Right lobe of liver (tissue), 6 donors: ENCODE measurements at regions not wholly inside any gene's neighbourhood (a gene's known extent, or its start where the extent isn't known, plus 50 kb on each side); places are given as distances from the start of the nearest gene placed in this dataset.

ENCODE experiments used
- ATAC-seq, 4 donors: fragments of 200-7000 bp; cut with Tn5 transposase; one replicate each; pipeline ENCODE4 v1.9.1; 2020; ENCODE audit warnings: mild to moderate bottlenecking in 4 of 4, moderate library complexity in 4 of 4
- DNase-seq, 3 donors: peaks; one replicate each; pipeline ENCODE4 v3.0.0-alpha.2; 2020
- H3K27ac ChIP-seq, 3 donors: fragments of 200-600 bp; one replicate each; pipeline ENCODE4 v1.8.0; 2022
- H3K27me3 ChIP-seq, 2 donors: fragments of 200-600 bp; one replicate each; pipeline ENCODE4 v1.8.0; 2022
- H3K36me3 ChIP-seq, 4 donors: fragments of 200-600 bp; sonication (generic) in 1 of 4; one replicate each; pipeline versions ENCODE4 v1.5.1 to v1.8.0; 2017 to 2022; ENCODE audit warnings: control low read depth in 1 of 4
- H3K4me1 ChIP-seq, 4 donors: fragments of 200-600 bp; sonication (generic) in 1 of 4; one replicate each; pipeline versions ENCODE4 v1.5.1 to v1.8.0; 2017 to 2022; ENCODE audit warnings: control low read depth in 1 of 4
- H3K4me3 ChIP-seq, 3 donors: fragments of 200-600 bp; one replicate each; pipeline ENCODE4 v1.8.0; 2022
- H3K9me3 ChIP-seq, 4 donors: fragments of 200-600 bp; sonication (generic) in 1 of 4; one replicate each; pipeline versions ENCODE4 v1.5.1 to v1.8.0; 2017 to 2022; ENCODE audit warnings: control low read depth in 1 of 4
- POLR2A ChIP-seq: fragments of 450-650 bp; IDR thresholded peaks from one replicate; pipeline ENCODE4 v1.6.1; 2017; ENCODE audit warnings: antibody characterized with exemption, mild to moderate bottlenecking
- WGBS: methylation state at CpG from one replicate; pipeline ENCODE4 v1.1.6; 2018; ENCODE audit warnings: low coverage, low lambda C conversion rate; ENCODE audit not compliant: insufficient coverage; ENCODE audit errors: missing lambda C conversion rate; 5-methylcytosine and 5-hydroxymethylcytosine counted together
- intact Hi-C, 2 donors: fragments of 100-400 bp; cut with DNase I; formaldehyde crosslinking; loops; one replicate each; pipeline versions ENCODE4 v1.11.2 to v1.14.1; 2022
- TF ChIP-seq, protein P1 (sequence below), 4 donors: fragments of 200-600 bp in 3 of 4; fragments of 450-650 bp in 1 of 4; IDR thresholded peaks; one replicate each; pipeline versions ENCODE4 v1.5.1 to v1.8.0; 2016 to 2022; ENCODE audit warnings: antibody characterized with exemption in 4 of 4, mild to moderate bottlenecking in 2 of 4
- donor health status: DM: no; HTN: yes; CAD: no.
- donor health status: DM: no; HTN: no; CAD: no.
- donor health status: DM: no; HTN: no; CAD: no.
- donor health status: DM: no; HTN: yes; CAD: no.
- donor health status: DM: no; HTN: yes; CAD: no.

DNA sequence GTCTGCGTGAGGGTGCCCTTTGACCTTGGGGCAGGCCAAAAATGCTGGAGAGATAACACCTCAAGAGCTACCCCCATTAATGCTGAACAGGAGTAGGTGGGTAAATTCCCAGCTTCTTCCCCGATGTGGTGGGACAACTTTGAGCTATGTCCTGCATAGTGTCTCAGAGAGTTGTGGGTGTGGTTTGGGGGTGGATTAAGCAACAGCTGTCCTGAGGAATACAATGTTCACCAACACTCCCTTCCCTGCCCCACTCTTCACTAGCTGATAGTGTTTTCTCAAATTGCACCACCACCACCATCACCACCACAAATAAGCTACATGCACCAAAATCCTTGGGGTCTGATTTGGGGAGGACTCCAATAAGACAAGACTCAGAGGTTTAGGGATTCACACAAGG, 258.4 kb downstream of the HLX start:
- intact Hi-C loops, result no loop called here
- TF ChIP-seq, protein P1, sequence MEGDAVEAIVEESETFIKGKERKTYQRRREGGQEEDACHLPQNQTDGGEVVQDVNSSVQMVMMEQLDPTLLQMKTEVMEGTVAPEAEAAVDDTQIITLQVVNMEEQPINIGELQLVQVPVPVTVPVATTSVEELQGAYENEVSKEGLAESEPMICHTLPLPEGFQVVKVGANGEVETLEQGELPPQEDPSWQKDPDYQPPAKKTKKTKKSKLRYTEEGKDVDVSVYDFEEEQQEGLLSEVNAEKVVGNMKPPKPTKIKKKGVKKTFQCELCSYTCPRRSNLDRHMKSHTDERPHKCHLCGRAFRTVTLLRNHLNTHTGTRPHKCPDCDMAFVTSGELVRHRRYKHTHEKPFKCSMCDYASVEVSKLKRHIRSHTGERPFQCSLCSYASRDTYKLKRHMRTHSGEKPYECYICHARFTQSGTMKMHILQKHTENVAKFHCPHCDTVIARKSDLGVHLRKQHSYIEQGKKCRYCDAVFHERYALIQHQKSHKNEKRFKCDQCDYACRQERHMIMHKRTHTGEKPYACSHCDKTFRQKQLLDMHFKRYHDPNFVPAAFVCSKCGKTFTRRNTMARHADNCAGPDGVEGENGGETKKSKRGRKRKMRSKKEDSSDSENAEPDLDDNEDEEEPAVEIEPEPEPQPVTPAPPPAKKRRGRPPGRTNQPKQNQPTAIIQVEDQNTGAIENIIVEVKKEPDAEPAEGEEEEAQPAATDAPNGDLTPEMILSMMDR (IDR thresholded peaks at IDR 0.05), result no peak
- no peak for TF ChIP-seq POLR2A
- Histone ChIP-seq H3K4me1 (no peaks in the 10 kb centered on the region), H3K27ac (no peak overlapping the region), H3K4me3 (no peak overlapping the region), H3K36me3 (no peaks in the 10 kb centered on the region), H3K9me3 (no peaks in the 10 kb centered on the region), H3K27me3 (no peaks in the 10 kb centered on the region)
- DNase-seq, result no peak
- ATAC-seq, result peak in 1 of 4 donors; percentile 50
- WGBS, result 15% methylated on average over 2 of the region's 2 CpGs

DNA sequence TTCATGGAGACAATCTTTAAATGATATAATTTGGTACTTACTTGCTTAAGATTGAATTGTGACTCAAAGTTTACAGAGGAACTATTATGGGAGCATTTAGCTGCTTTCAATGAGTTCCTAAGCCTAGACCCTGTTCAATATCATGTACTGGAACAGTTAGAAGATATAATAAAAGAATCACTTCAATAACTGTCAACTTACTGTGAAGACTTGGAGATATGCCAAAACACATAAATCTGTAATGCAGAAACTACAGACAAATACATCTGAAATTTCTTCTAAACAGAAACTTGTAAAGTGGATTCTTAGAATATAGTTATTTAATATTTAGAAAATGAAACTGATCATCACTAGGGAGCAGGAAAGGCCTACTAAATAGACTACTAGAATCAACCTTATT, 259.3 kb downstream of the HLX start:
- Histone ChIP-seq H3K4me1 (no peaks in the 10 kb centered on the region), H3K36me3 (no peaks in the 10 kb centered on the region), H3K27me3 (no peaks in the 10 kb centered on the region), H3K27ac (no peak overlapping the region), H3K9me3 (no peaks in the 10 kb centered on the region), H3K4me3 (no peak overlapping the region)
- no peak for TF ChIP-seq POLR2A
- TF ChIP-seq, protein P1 (IDR thresholded peaks at IDR 0.05), result no peak
- DNase-seq (no peak), ATAC-seq (no peak)
- intact Hi-C loops, result no loop called here

DNA sequence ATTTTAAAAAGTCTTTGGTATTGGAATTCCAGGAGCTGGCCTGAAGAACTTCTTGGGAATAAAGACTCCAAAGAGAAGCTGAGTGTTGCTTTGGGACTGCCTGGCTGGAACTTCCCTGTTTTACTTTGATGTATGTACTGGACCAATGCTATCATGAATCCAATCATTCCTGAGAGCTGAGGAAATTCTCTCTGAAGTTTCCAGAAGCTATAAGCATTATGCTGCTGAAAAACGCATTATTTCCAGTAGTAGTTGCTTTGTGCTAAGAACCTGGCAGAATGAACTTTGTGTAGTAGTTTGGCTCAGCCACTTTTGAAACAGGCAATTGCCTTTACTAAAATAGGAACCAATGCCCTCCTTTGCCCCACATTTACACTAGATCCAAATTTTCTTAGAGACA, 260.7 kb downstream of the HLX start:
- DNase-seq (no peak), ATAC-seq (no peak)
- Histone ChIP-seq H3K4me3 (no peak overlapping the region), H3K27ac (no peak overlapping the region), H3K36me3 (no peaks in the 10 kb centered on the region), H3K9me3 (no peaks in the 10 kb centered on the region), H3K27me3 (no peaks in the 10 kb centered on the region), H3K4me1 (no peaks in the 10 kb centered on the region)
- intact Hi-C loops, result no loop called here
- WGBS, result 71% methylated on average over 1 of the region's 1 CpG
- TF ChIP-seq POLR2A, result no peak
- TF ChIP-seq, protein P1 (IDR thresholded peaks at IDR 0.05), result no peak

DNA sequence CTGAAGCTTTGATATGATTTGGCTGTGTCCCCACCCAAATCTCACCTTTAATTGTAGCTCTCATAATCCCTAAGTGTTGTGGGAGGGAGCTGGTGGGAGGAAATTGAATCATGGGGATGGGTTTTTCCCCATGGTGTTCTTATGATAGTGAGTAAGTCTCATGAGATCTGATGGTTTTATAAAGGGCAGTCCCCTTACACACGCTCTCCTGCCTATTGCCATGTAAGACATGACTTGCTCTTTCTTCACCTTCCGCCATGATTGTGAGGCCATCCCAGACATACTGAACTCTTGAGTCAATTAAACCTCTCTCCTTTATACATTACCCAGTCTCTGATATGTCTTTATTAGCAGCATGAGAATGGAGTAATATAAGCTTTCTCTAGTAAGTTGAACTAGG, 261.9 kb downstream of the HLX start:
- no peaks in the 10 kb centered on the region for H3K27me3 ChIP-seq
- H3K9me3 ChIP-seq, result no peaks in the 10 kb centered on the region
- intact Hi-C loops, result no loop called here
- H3K4me1 ChIP-seq, result no peaks in the 10 kb centered on the region
- no peaks in the 10 kb centered on the region for H3K36me3 ChIP-seq
- no peak for ATAC-seq
- DNase-seq, result no peak
- H3K4me3 ChIP-seq, result no peak overlapping the region
- no peak for TF ChIP-seq POLR2A
- TF ChIP-seq, protein P1 (IDR thresholded peaks at IDR 0.05), result no peak
- no peak overlapping the region for H3K27ac ChIP-seq
- 83% methylated on average over 2 of the region's 2 CpGs for WGBS

DNA sequence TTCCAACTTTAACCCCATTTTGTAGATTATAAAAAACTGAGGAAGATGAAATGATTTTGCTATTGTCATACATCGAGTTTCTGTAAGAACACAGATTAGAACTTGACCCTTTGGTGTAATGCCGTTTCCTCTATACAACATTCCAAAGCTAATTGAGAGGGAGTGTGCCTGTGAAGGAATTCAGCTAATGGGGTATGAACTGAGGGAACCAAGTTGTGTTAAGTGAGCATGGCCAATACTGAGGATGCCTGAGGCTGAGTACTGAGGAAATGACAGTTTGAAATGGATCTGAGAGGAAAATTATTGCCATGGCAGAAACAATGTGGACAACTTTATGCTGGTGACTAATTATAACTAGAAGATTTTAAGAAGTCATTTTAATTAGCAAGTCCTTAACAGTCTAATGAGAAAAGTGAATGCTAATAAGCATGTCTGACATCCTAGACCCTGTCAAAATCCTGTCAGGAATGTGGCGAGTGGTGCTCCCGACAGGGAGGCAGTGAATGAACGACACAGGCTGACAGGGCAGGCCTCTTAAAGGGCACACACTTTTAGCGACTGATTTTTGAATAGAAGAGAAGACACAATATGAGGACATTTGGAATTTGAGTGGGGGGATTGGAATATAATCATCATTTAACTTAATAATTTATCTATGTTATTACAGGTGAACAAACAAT, 262.5 kb downstream of the HLX start:
- Histone ChIP-seq H3K9me3 (no peaks in the 10 kb centered on the region), H3K27ac (no peak overlapping the region), H3K4me3 (no peak overlapping the region), H3K36me3 (no peaks in the 10 kb centered on the region), H3K27me3 (no peaks in the 10 kb centered on the region), H3K4me1 (no peaks in the 10 kb centered on the region)
- WGBS, result 64% methylated on average over 6 of the region's 6 CpGs
- DNase-seq, result no peak
- intact Hi-C loops, result no loop called here
- no peak for TF ChIP-seq POLR2A
- TF ChIP-seq, protein P1 (IDR thresholded peaks at IDR 0.05), result no peak
- no peak for ATAC-seq
